Ascending aorta (tissue), 2 donors: ENCODE measurements at regions not wholly inside any gene's neighbourhood (a gene's known extent, or its start where the extent isn't known, plus 50 kb on each side); places are given as distances from the start of the nearest gene placed in this dataset.

ENCODE experiments used
- DNase-seq, 2 donors: peaks; one replicate each; pipeline ENCODE4 v3.0.0-alpha.2; 2019; ENCODE audit warnings: low spot score in 2 of 2
- H3K27ac ChIP-seq, 2 donors: fragments of 200-600 bp; sonication (generic); one replicate each; pipeline ENCODE4 v1.5.1; 2016 to 2017; ENCODE audit warnings: mild to moderate bottlenecking in 1 of 2
- H3K27me3 ChIP-seq: fragments of 200-600 bp; sonication (generic); one replicate; pipeline ENCODE4 v1.5.1; 2017
- H3K36me3 ChIP-seq, 2 donors: fragments of 200-600 bp; sonication (generic); one replicate each; pipeline ENCODE4 v1.5.1; 2016
- H3K4me1 ChIP-seq, 2 donors: fragments of 200-600 bp; sonication (generic); one replicate each; pipeline ENCODE4 v1.5.1; 2016 to 2017; ENCODE audit warnings: mild to moderate bottlenecking in 1 of 2
- H3K4me3 ChIP-seq, 2 donors: fragments of 200-600 bp; sonication (generic); one replicate each; pipeline ENCODE4 v1.5.1; 2016 to 2017; ENCODE audit warnings: mild to moderate bottlenecking in 1 of 2
- H3K9me3 ChIP-seq, 2 donors: fragments of 200-600 bp; sonication (generic); one replicate each; pipeline ENCODE4 v1.5.1; 2016
- intact Hi-C: fragments of 100-400 bp; cut with DNase I; formaldehyde crosslinking; loops from one replicate; pipeline ENCODE4 v1.15.1; 2023
- TF ChIP-seq, protein P1 (sequence below), 3 experiments: fragments of 200-600 bp in 2 of 3; fragments of 450-650 bp in 1 of 3; sonication (generic) in 2 of 3; IDR thresholded peaks; one replicate each; pipeline ENCODE4 v1.5.1; 2016 to 2019; ENCODE audit warnings: antibody characterized with exemption in 3 of 3, mild to moderate bottlenecking in 1 of 3, moderate library complexity in 1 of 3

DNA sequence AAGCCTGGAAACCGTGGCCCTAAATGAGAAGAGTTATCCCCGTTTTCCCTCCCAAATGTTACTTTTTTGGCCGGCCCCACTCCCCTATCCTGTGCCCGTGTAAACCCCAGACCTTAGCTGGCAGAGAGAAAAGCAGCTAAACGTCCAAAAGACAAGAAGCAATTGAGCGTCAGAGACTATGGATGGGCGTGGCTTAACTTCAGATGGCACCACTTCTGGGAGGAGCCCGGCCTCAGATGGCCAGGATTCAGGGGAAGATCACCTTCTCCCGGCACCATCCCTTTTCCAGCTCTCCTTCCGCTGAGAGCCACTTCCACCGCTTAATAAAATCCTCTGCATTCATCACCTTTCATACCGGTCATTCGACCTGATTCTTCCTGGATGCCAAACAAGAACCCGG is 350.1 kb upstream of the PCDH7 start:
- Histone ChIP-seq H3K36me3 (no peaks in the 10 kb centered on the region), H3K27me3 (no peaks in the 10 kb centered on the region), H3K4me1 (no peaks in the 10 kb centered on the region), H3K9me3 (no peaks in the 10 kb centered on the region), H3K27ac (no peak overlapping the region), H3K4me3 (no peak overlapping the region)
- no peak for DNase-seq
- intact Hi-C loops: no loop called here
- TF ChIP-seq, protein P1, sequence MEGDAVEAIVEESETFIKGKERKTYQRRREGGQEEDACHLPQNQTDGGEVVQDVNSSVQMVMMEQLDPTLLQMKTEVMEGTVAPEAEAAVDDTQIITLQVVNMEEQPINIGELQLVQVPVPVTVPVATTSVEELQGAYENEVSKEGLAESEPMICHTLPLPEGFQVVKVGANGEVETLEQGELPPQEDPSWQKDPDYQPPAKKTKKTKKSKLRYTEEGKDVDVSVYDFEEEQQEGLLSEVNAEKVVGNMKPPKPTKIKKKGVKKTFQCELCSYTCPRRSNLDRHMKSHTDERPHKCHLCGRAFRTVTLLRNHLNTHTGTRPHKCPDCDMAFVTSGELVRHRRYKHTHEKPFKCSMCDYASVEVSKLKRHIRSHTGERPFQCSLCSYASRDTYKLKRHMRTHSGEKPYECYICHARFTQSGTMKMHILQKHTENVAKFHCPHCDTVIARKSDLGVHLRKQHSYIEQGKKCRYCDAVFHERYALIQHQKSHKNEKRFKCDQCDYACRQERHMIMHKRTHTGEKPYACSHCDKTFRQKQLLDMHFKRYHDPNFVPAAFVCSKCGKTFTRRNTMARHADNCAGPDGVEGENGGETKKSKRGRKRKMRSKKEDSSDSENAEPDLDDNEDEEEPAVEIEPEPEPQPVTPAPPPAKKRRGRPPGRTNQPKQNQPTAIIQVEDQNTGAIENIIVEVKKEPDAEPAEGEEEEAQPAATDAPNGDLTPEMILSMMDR (IDR thresholded peaks at IDR 0.05): no peak

DNA sequence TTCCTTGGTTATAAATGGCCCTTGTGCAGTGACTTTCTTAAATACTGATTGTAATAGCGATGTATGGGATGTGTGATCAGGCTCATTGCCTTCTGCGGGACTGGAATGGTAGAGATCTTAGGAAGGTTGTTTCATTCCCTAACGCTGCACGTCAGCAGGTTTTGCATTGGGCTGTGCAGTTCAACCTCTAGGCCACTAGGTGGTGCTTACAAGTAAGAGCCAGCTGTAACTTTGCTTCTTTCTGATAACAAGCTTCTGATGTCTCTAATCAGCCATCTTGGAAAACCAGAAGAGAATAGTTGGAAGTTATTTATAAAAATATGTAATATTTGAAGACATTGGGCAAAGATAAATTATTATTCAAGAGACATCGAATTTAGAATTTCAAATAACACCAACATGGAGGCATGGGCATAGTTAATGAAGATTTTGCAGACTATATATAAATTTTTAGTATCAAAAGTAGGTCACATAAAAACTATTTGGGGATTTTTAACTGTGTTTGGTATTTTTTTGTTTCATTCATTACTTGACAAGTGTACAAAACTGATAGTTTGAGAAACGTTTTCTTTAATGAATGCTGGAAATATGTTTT is 339.7 kb upstream of the PCDH7 start:
- H3K27me3 ChIP-seq: no peaks in the 10 kb centered on the region
- no peaks in the 10 kb centered on the region for H3K4me1 ChIP-seq
- TF ChIP-seq, protein P1 (IDR thresholded peaks at IDR 0.05): peak in 1 of 3 experiments; percentile 40
- H3K36me3 ChIP-seq: no peaks in the 10 kb centered on the region
- no peak overlapping the region for H3K4me3 ChIP-seq
- no peaks in the 10 kb centered on the region for H3K9me3 ChIP-seq
- no peak for DNase-seq
- no peak overlapping the region for H3K27ac ChIP-seq
- intact Hi-C loops: no loop called here

DNA sequence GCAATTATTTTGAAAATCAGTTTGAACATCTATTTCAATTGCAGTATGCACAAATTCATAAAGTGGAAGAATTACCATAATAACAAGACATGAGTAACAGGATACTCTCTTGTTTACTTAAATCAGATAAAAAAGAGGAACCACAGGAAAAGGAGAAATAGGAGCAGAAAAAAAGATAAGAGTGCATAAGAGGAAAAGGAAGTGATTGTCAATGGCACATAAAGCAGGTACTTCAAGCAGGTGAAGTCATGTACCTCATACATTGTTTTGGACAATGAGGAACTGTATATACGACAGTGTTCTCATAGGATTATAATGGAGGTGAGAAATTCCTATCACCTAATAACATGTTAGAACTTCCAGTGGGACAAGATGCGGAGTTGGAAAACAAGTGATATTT is 334.5 kb upstream of the PCDH7 start:
- intact Hi-C loops: no loop called here
- Histone ChIP-seq H3K4me3 (no peak overlapping the region), H3K9me3 (no peaks in the 10 kb centered on the region), H3K36me3 (no peaks in the 10 kb centered on the region), H3K27me3 (no peaks in the 10 kb centered on the region), H3K27ac (no peak overlapping the region), H3K4me1 (no peaks in the 10 kb centered on the region)
- DNase-seq: no peak
- TF ChIP-seq, protein P1 (IDR thresholded peaks at IDR 0.05): no peak

DNA sequence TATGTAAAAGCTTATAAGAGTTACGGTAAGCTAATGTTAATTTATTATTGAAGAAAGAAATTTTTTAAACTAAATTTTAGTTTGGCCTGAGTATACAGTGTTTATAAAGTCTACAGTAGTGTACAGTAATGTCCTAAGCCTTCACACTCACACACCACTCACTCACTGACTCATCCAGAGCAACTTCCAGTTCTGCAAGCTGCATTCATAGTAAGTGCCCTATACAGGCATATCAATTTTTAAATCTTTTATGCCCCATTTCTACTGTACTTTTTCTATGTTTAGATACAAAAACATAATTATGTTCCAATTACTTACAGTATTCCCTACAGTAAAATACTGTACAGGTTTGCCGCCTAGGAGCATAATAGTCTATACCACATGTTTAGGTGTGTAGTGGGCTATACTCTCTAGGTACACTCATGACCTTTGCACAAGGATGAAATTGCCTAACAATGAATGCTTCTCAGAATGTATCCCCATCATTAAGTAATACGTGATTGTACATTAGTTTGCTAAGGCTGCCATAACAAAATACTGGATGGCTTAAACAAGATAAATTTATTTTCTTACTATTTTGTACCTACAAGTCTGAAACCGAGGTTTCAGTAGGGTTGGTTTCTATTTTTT is 333.8 kb upstream of the PCDH7 start:
- no peak overlapping the region for H3K4me3 ChIP-seq
- no peak for DNase-seq
- intact Hi-C loops: no loop called here
- TF ChIP-seq, protein P1 (IDR thresholded peaks at IDR 0.05): no peak
- no peaks in the 10 kb centered on the region for H3K4me1 ChIP-seq
- no peaks in the 10 kb centered on the region for H3K9me3 ChIP-seq
- no peaks in the 10 kb centered on the region for H3K27me3 ChIP-seq
- H3K27ac ChIP-seq: no peak overlapping the region
- no peaks in the 10 kb centered on the region for H3K36me3 ChIP-seq

DNA sequence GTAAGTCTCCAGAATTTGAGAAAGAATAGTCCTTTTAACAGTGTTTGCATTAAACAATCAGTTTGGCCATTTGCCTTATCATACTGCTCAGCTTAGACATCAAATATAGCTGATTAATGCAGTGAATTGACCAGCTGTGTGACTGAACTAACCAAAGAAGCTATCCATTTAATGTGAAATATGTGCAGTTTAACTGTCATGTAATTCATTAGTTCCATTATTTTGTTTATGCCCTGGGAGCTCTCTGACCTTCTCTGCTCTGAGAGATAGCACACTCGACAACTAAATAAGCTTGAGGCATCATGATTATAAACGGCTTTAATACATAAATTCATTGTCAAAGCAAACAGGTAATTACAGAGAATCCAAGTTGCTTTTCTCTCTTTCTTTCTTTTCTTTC is 324.3 kb upstream of the PCDH7 start:
- TF ChIP-seq, protein P1 (IDR thresholded peaks at IDR 0.05): no peak
- Histone ChIP-seq H3K36me3 (no peaks in the 10 kb centered on the region), H3K4me1 (no peaks in the 10 kb centered on the region), H3K27ac (no peak overlapping the region), H3K4me3 (no peak overlapping the region), H3K27me3 (no peaks in the 10 kb centered on the region), H3K9me3 (no peaks in the 10 kb centered on the region)
- no peak for DNase-seq
- intact Hi-C loops: no loop called here
